Activated T-cell treated with anti-CD3 and anti-CD28 coated beads, Interleukin-2, amount 50 U/mL, for 24 hours (primary cell): ENCODE measurements at regions not wholly inside any gene's neighbourhood (a gene's known extent, or its start where the extent isn't known, plus 50 kb on each side); places are given as distances from the start of the nearest gene placed in this dataset.

ENCODE experiments used
- DNase-seq: peaks from one replicate; pipeline ENCODE4 v3.0.0-alpha.2; 2020
- H3K27ac Mint-ChIP-seq: 2 replicates; pipeline ENCODE4 v1.8.0; 2020; ENCODE audit warnings: mild to moderate bottlenecking, mixed read lengths
- H3K27me3 Mint-ChIP-seq: 2 replicates; pipeline ENCODE4 v1.8.0; 2020; ENCODE audit warnings: mixed read lengths
- H3K36me3 Mint-ChIP-seq: 2 replicates; pipeline ENCODE4 v1.8.0; 2020; ENCODE audit warnings: low read depth, mixed read lengths
- H3K4me1 Mint-ChIP-seq: 2 replicates; pipeline ENCODE4 v1.8.0; 2020; ENCODE audit warnings: low read depth, mixed read lengths
- H3K4me3 Mint-ChIP-seq: 2 replicates; pipeline ENCODE4 v1.8.0; 2020; ENCODE audit warnings: mild to moderate bottlenecking, moderate library complexity, mixed read lengths
- H3K9me3 Mint-ChIP-seq: 2 replicates; pipeline ENCODE4 v1.8.0; 2020; ENCODE audit warnings: mixed read lengths

DNA sequence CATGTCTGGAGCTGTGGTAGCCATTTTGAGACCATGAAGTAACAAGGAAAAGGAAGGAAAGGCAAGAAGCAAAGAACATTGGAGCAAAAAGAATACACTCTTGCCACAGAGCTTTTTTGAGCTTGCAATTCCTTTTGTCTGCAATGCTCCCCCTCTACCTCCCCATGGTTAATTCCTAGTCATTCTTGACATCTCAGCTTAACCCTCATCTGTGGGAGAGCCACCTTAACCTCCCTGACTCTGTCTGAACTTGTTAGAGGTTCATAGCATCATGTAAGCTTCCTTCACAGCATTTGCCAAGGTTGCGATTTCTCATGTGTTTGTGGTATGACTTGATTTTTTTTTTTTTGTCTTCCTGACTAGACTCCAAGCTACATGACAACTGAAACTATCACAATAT, 564.1 kb upstream of the PLXNA2 start:
- Mint-ChIP-seq H3K9me3 (no peaks in the 10 kb centered on the region), H3K27me3 (peaks cover 3% of the 10 kb centered on the region), H3K4me1 (no peaks in the 10 kb centered on the region), H3K4me3 (no peak overlapping the region), H3K36me3 (no peaks in the 10 kb centered on the region), H3K27ac (no peak overlapping the region)
- DNase-seq, result no peak

GRCh38 chr1:208809876-208810275, 565.7 kb upstream of the PLXNA2 start:
- peaks cover 3% of the 10 kb centered on the region for H3K27me3 Mint-ChIP-seq
- no peak for DNase-seq
- H3K9me3 Mint-ChIP-seq, result no peaks in the 10 kb centered on the region
- H3K4me1 Mint-ChIP-seq, result no peaks in the 10 kb centered on the region
- no peak overlapping the region for H3K4me3 Mint-ChIP-seq
- H3K36me3 Mint-ChIP-seq, result no peaks in the 10 kb centered on the region
- no peak overlapping the region for H3K27ac Mint-ChIP-seq

DNA sequence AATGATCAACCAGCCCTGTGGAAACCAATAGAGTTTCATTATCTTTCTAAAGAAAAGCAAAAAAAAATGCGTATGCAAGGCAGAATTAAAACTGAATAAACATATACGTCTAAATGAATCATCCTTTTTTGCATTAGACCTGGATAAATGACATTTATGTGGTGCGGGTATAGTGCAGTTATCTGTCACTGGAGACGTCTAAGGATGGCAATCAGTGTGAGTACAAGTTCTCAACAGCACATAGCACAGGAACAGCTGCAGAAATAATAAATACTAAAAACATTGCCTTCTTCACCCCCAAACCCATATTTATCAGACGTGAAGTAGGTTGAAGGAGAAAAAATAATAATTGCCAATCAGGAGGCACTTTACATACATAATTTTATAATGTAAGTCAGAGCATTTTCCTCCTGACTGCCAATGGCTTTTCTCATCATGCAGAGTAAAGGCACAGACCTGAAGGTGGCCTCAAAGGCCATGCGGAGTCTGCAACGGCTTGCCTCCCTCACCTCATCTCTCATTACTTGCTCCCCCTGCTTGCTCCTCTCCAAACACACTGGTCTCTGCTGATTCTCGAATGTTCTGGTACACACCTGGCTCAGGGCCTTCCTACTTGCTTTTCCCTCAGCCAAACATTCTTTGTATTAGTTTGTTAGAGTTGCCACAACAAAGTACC, 574.7 kb upstream of the PLXNA2 start:
- Mint-ChIP-seq H3K27ac (no peak overlapping the region), H3K27me3 (peaks cover 2% of the 10 kb centered on the region), H3K4me1 (no peaks in the 10 kb centered on the region), H3K9me3 (peaks cover 2% of the 10 kb centered on the region), H3K36me3 (no peaks in the 10 kb centered on the region), H3K4me3 (no peak overlapping the region)
- DNase-seq, result no peak

DNA sequence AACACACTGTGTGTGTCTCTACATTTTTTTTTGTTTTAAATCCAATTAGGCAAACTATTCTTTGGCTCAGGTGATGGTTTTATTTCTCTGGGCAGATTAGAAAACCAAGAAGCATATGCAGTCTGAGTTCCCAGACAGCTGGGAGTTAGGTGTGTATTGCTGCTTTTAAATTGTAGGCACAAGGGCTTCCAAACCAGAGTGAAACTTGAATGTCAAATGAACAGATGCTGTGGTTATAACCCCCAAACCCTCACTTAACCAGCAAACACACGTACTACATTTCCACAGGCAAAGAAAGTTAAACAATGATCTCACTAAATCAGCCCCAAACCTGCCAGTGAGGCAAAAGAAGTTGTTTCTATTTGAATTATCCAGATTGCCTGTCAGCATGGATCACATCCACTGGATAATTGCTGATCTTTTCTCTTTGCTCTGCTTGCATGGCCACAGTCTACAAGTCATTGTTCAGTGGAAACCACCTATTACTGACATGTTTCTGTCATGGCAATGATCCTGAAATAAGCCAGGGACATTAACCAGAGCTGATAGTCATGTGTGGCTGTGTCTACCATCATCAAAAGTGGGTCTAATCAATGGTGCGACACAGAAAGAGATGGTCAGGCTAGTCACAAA, 576.5 kb upstream of the PLXNA2 start:
- peaks cover 2% of the 10 kb centered on the region for H3K27me3 Mint-ChIP-seq
- no peaks in the 10 kb centered on the region for H3K36me3 Mint-ChIP-seq
- H3K4me3 Mint-ChIP-seq, result no peak overlapping the region
- H3K4me1 Mint-ChIP-seq, result no peaks in the 10 kb centered on the region
- H3K9me3 Mint-ChIP-seq, result peaks cover 2% of the 10 kb centered on the region
- H3K27ac Mint-ChIP-seq, result no peak overlapping the region
- DNase-seq, result no peak

DNA sequence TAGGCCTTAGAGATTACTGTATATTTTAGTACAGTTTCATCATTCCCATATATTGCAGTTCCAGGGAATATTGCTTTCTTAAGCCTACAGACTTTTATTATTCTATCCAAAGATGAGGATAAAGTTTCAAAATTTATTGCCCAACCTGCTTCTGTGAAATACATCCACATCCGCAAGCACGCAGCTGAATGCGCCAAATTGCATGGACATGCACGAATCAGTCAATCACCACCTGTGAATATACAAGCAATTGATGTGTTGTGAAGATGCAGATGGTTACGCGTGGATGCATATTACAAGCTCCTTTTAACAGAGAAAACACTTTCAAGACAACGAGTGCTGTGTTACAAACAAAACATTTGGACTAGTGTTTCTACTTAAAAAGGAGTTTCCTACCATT, 577.8 kb upstream of the PLXNA2 start:
- Mint-ChIP-seq H3K36me3 (no peaks in the 10 kb centered on the region), H3K4me3 (no peak overlapping the region), H3K9me3 (peaks cover 2% of the 10 kb centered on the region), H3K27me3 (peaks cover 2% of the 10 kb centered on the region), H3K27ac (no peak overlapping the region), H3K4me1 (no peaks in the 10 kb centered on the region)
- no peak for DNase-seq

DNA sequence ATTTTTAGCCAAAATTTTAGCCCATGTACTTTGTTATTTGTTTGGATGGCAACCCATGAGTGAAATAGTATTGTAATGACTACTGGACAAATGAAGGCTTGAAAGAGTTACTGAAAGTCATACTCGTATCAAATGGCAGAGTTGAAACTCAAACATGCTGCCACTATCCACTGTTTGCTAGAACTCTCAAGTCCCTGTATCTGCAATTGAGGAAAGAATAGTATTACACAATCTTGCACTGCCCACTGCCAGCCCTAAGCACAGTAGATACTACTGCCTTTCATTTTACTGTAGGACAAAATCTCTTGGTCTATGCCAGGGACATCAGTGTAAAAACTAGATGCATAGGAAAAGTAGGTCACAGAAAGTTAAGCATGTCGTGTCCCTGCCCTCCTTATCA, 581.1 kb upstream of the PLXNA2 start:
- Mint-ChIP-seq H3K4me3 (no peak overlapping the region), H3K4me1 (no peaks in the 10 kb centered on the region), H3K9me3 (no peaks in the 10 kb centered on the region), H3K27ac (no peak overlapping the region), H3K27me3 (no peaks in the 10 kb centered on the region), H3K36me3 (no peaks in the 10 kb centered on the region)
- DNase-seq, result no peak

DNA sequence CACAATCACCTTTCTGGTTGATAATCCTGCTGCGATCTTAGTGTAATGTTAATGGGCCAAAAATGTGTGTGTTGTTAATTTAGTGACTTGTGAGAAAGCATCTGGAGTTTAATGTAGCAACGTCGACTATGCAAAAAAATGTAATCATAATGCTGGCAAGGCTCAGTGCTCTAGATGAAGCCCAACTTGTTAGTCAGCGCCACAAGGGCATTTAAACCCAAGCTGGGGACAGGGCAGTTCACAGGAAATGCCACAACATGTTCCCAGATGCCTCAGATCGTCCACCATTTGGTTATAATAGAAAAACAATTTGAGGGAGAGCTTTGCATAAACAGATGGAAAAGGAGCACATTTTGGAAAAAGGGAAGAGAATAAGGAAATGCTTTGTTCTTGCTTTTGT, 585.4 kb upstream of the PLXNA2 start:
- Mint-ChIP-seq H3K27ac (no peak overlapping the region), H3K4me1 (no peaks in the 10 kb centered on the region), H3K27me3 (no peaks in the 10 kb centered on the region), H3K36me3 (no peaks in the 10 kb centered on the region), H3K4me3 (no peak overlapping the region), H3K9me3 (no peaks in the 10 kb centered on the region)
- DNase-seq, result no peak

DNA sequence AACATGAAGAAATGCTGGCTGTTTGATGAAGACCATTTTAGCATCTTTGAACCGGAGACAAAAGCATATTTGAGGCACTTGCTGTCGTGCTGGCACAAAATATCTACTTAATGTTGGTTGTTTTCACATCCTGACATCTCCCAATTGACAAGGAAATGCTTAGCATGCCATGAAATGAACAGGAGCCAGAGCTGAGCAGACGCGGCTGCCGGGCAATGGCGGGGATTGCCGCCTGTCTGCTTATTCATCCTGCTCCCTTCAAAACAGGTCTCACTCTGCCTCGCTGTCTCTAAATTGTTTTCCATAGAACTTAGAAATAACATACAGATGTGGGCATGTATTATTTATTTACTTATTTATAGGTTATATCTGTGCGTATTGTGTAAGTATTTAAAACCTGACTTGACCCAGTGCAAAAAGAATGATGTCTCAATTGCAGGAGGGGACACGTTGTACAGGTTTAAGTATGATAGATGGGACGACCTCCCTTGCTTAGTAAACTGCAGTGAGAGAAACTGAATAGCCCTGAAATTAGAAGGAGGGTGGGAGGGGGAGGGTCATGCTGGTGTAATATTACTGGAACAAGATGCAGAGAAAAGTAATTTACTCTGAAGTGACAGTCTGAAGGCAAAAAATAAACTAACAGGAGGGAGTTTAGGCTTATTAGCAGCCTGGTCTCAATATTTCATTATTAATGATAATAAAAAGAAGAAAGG, 590.4 kb upstream of the PLXNA2 start:
- DNase-seq, result no peak
- Mint-ChIP-seq H3K4me3 (no peak overlapping the region), H3K27me3 (no peaks in the 10 kb centered on the region), H3K27ac (no peak overlapping the region), H3K9me3 (no peaks in the 10 kb centered on the region), H3K4me1 (no peaks in the 10 kb centered on the region), H3K36me3 (no peaks in the 10 kb centered on the region)

GRCh38 chr1:208835097-208835463, 590.9 kb upstream of the PLXNA2 start:
- Mint-ChIP-seq H3K9me3 (no peaks in the 10 kb centered on the region), H3K27ac (no peak overlapping the region), H3K4me3 (no peak overlapping the region), H3K36me3 (no peaks in the 10 kb centered on the region), H3K4me1 (no peaks in the 10 kb centered on the region), H3K27me3 (no peaks in the 10 kb centered on the region)
- no peak for DNase-seq

- Mint-ChIP-seq H3K27me3 (no peaks in the 10 kb centered on the region), H3K4me3 (no peak overlapping the region), H3K4me1 (no peaks in the 10 kb centered on the region), H3K27ac (no peak overlapping the region), H3K36me3 (no peaks in the 10 kb centered on the region), H3K9me3 (no peaks in the 10 kb centered on the region)
- DNase-seq, result no peak
Measured at GRCh38 chr1:208835781-208836180, 591.6 kb upstream of the PLXNA2 start.

GRCh38 chr1:208837242-208837641, 593.1 kb upstream of the PLXNA2 start:
- DNase-seq, result no peak
- Mint-ChIP-seq H3K36me3 (no peaks in the 10 kb centered on the region), H3K4me3 (no peak overlapping the region), H3K4me1 (no peaks in the 10 kb centered on the region), H3K27ac (no peak overlapping the region), H3K9me3 (no peaks in the 10 kb centered on the region), H3K27me3 (no peaks in the 10 kb centered on the region)

DNA sequence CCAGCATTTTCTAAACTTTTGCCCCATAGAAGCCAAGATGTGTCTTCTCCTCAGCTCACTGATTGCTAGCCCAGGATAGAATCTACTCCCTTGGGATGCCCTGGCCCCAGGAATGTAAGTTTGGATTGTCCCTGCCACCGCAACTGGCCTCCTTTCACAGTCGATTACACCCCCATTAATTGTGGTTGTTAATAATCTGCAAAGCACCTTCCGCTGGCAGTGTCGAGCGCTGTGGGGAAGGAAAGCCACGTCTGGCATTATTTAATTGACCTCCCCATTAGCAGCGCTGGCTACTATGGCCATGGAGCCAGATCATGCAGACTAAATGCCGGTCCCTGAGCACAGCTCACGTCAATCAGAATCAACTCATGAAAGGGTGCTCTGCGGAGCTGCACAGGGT, 597.3 kb upstream of the PLXNA2 start:
- no peak for DNase-seq
- no peaks in the 10 kb centered on the region for H3K4me1 Mint-ChIP-seq
- H3K27ac Mint-ChIP-seq, result no peak overlapping the region
- H3K36me3 Mint-ChIP-seq, result no peaks in the 10 kb centered on the region
- no peaks in the 10 kb centered on the region for H3K27me3 Mint-ChIP-seq
- no peak overlapping the region for H3K4me3 Mint-ChIP-seq
- H3K9me3 Mint-ChIP-seq, result no peaks in the 10 kb centered on the region

DNA sequence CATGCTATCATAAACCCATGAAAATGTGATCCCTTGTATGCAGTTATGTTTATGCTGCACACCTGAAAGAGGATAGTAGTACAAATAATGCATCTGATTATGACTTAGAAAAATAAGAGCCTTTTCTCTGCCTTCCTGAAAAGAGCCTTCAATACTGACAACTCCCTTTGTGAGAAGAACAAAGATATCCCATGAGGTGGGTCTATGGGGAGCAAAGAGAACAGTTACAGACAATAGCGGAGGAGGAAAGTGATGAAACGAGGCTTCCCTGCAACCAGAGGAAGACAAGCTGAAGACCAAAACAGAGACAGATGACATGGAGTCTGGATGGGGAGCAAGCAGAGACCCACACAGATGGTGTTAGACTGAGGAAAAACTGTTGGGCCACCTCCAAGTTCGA, 598.3 kb upstream of the PLXNA2 start:
- Mint-ChIP-seq H3K27me3 (no peaks in the 10 kb centered on the region), H3K36me3 (no peaks in the 10 kb centered on the region), H3K27ac (no peak overlapping the region), H3K9me3 (no peaks in the 10 kb centered on the region), H3K4me1 (no peaks in the 10 kb centered on the region), H3K4me3 (no peak overlapping the region)
- DNase-seq, result no peak

DNA sequence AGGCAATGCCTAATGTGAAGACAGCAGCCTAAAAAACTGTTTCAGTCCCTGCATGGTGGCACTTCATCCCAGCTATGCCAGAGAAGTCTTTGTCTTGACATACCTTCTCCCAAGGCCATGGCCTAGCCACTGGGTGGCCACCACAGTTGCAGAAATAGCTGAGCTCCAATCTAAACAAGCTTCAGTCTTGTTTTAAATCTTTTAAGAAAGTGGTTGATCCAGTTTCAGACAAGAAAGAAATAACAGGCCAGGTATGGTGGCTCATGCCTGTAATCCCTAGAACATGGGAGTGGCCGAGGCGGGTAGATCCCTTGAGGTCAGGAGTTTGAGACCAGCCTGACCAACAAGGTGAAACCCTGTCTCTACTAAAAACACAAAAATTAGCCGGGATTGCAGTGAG, 600.0 kb upstream of the PLXNA2 start:
- Mint-ChIP-seq H3K27me3 (no peaks in the 10 kb centered on the region), H3K36me3 (no peaks in the 10 kb centered on the region), H3K27ac (no peak overlapping the region), H3K4me3 (no peak overlapping the region), H3K9me3 (no peaks in the 10 kb centered on the region), H3K4me1 (no peaks in the 10 kb centered on the region)
- no peak for DNase-seq

GRCh38 chr1:208848854-208849253, 604.7 kb upstream of the PLXNA2 start:
- Mint-ChIP-seq H3K27ac (no peak overlapping the region), H3K4me3 (no peak overlapping the region), H3K27me3 (no peaks in the 10 kb centered on the region), H3K4me1 (no peaks in the 10 kb centered on the region), H3K9me3 (no peaks in the 10 kb centered on the region), H3K36me3 (no peaks in the 10 kb centered on the region)
- no peak for DNase-seq
